Stimulated activated CD4-positive, alpha-beta T cell treated with anti-CD3 and anti-CD28 coated beads, Interleukin-2, amount 100 ng/mL, for 48 hours (primary cell): ENCODE measurements at regions not wholly inside any gene's neighbourhood (a gene's known extent, or its start where the extent isn't known, plus 50 kb on each side); places are given as distances from the start of the nearest gene placed in this dataset.
"Not testable (repeated sequence)": the region's sequence is repeated elsewhere in the genome, so short reads cannot be mapped to it uniquely, and the experiment has no call there.

Experiments
- DNase-seq, 2 donors: peaks; one replicate each; pipeline ENCODE4 v3.0.0-alpha.2; 2020

DNA sequence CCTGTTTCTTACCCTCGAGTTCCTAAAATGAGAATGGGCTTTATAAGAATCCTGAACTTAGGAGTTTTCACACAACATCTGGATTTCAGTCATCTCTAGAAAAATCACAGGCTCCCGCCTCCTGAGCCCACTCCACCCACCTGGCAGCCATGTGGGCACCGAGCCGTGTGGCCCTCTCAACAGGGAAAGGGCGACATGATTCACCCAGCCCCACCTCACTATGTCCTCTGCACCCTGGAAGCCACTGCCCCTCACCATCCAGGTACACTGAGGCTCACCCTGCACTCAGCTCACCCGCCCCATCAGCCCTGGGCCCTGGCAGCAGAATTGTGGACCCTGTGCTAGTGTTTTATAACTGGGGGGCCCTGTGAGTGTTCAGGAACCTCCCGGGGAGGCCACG, 101.5 kb downstream of the SHANK2 start:
- no peak for DNase-seq

DNA sequence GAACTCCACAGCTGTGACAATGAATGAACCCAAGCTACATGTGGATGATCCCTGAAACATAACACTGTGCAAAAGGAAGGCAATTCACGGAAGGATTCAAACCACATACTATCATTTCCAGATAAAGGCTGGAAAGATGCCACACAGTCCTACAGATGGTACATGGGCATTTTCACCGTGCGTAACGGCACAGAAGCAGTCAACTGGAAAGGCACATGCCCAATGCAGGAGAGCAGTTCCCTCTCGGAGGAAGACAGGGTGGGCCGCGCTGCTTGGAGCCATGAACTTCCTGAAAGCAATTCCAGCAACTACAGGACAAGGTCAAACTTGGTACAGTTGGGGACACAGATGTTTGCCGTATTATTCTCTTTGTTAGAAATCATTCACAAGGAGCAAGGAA, 103.7 kb downstream of the SHANK2 start:
- no peak for DNase-seq

DNA sequence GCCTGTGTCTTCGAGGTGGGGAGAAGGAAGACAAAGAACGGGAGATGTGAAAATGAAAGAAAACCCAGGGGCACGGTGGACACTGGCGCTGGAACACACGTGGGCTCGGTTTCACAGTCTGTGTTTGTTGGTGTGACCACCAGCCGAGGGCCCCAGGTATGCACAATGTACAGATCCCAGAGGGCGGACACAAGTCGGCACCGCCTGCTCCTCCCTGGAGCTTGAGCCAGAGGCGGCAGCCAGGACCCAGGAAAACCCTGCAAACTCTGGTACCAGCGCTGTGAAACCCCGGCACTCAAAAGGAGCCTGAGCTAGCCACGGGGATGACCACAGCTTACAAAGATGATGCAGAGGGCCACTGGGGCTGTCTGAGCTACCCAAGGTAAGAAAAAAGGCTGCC, 105.0 kb downstream of the SHANK2 start:
- no peak for DNase-seq

GRCh38 chr11:71146846-71147245, 105.5 kb downstream of the SHANK2 start:
- no peak for DNase-seq

- DNase-seq, result no peak
Observed at GRCh38 chr11:71145988-71146824, 106.2 kb downstream of the SHANK2 start.

DNA sequence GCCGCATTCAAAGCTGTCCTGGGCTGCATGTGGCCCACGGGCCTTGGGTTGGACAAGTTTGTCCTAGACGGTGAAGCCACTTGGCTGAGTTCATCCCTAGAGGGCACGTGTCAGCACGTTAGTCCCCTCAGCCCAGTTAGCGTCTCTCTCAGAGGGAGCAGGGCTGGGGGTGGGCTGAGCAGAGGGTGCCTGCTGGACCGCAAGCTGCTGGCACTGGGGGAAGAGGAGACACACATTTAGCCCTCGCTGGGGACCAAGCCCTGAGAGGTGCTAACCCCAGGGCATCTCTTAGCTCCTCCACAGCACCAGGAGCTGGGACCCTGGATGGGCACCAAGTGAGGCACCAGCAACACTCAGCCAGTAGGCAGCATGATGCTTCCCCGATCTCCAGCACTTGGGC, 107.0 kb downstream of the SHANK2 start:
- DNase-seq, result no peak

- DNase-seq, result no peak
Observed at GRCh38 chr11:71144736-71145135, 107.6 kb downstream of the SHANK2 start.

DNA sequence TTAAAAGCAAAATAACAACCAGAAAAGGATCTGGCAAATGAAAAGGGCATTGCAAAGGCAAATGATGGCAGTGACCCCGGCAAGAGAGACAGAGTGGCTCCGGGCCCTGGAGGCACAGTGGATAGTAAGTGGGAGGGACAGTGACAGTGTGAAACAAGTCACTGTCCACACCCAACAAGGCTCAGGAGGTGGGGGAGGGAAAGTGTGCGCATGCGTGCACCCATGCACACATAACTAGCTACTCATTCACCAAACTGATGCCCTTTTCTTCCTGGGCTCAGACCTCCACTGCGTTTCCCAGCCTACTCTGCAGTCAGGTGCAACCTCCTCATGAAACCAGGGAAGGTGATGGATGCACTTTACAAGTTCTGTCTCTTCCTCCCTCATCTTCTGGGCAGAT, 108.4 kb downstream of the SHANK2 start:
- no peak for DNase-seq

- DNase-seq, result no peak
Observed at GRCh38 chr11:71140206-71140919, 112.0 kb downstream of the SHANK2 start.

GRCh38 chr11:71139516-71140205, 112.7 kb downstream of the SHANK2 start:
- no peak for DNase-seq

GRCh38 chr11:71138737-71139425, 113.5 kb downstream of the SHANK2 start:
- DNase-seq, result no peak

- no peak for DNase-seq
Observed at GRCh38 chr11:71137376-71137775, 115.0 kb downstream of the SHANK2 start.

GRCh38 chr11:71136095-71136845, 116.1 kb downstream of the SHANK2 start:
- DNase-seq, result no peak

DNA sequence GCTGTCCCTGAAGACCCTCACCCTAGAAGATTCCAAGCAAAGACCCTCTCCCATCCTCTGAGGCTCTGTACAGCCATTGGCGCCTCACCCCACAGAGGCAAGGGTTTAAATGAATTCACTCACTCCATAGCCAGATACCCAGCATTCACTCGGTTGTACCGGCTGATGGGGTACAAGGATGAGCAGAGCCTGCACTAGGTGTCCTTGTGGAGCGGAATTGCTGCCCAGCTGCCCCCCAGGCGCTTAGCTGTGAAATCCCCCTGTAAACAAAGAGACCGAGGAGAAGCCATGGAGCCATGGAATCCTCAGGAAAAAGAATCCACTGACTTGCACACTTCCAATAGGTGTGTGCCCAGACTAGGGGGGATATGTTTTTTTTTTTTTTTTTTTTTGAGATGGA, 117.3 kb downstream of the SHANK2 start:
- DNase-seq, result no peak

DNA sequence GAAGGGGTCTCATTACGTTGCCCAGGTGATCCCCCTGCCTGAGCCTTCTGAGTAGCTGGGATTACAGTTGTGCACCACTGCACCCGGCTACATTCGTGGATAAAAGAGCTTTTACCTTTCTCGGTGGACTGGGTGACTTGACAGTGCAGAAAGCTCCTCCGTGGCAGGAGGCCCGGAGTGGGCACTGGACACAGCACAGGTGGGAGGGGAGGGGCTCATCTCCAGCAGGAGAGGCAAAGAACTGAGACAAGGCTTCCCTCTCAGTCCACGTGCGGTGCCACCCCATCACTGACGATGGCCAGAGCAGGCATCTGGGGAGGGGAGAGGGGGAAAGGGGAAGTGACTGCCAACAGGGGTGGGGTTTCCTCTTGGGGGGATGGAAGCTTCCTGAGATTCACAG, 118.4 kb downstream of the SHANK2 start:
- no peak for DNase-seq

GRCh38 chr11:71131861-71132260, 120.5 kb downstream of the SHANK2 start:
- no peak for DNase-seq

DNA sequence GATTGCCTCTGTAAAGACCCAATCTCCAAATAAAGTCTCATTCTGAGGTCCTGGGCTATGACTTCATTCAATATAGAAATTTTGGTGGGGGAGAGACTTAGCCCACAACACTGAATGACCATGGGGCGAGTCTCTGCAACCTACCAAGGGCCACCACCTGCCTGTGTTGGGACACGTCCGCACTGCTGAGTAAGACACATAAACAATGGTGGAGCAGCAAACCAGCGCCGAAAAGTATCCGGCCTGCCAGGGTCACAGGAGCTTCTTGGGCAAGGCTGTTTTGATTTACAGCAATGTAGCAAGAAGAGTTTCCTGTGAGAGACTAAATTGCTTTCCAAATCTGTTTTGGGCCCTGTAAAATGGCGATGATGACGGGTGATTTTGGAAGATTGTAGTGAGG, 122.3 kb downstream of the SHANK2 start:
- no peak for DNase-seq

DNA sequence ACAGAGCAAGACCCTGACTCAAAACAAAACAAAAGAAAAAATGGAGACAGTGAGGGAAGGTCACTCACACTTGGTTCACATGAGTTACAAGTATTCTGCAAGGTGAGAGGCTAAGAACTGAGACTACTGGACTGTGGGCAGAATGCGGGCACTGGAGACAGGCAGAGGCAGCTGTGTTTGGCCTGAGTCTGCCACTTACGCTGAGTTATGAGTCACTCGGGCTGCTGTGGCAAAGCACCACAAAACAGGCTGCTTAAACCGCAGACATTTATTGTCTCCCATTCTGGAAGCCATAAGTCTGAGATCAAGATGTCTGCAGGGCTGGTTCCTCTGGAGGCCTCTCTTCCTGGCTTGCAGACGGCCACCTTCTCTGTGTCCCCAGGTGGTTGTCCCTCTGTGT, 122.8 kb downstream of the SHANK2 start:
- no peak for DNase-seq

- DNase-seq, result no peak
Observed at GRCh38 chr11:71127806-71128205, 124.6 kb downstream of the SHANK2 start.

- DNase-seq, result not testable (repeated sequence)
Observed at GRCh38 chr11:71126401-71126800, 126.0 kb downstream of the SHANK2 start.

- DNase-seq, result no peak
Observed at GRCh38 chr11:71125150-71125549, 127.2 kb downstream of the SHANK2 start.

DNA sequence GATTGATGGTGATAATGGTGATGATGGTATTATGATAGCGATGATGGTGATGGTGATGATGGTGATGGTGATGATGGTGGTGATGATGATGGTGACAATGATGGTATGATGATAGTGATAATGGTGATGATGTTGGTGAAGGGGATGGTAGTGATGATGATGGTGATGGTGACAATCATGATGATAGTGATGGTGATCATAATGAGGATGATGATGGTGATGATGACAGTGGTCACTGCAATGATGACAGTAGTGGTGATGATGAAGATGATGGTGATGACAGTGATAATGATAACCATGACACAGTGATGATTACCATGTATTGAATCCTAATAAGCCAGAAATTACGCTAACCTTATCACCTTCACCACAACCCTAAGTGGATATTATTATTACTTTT, 128.2 kb downstream of the SHANK2 start:
- no peak for DNase-seq
